ENCODE measurements at regions not wholly inside any gene's neighbourhood (a gene's known extent, or its start where the extent isn't known, plus 50 kb on each side); places are given as distances from the start of the nearest gene placed in this dataset.

- in situ Hi-C loops (cut with HindIII; ENCODE audit: extremely low pct_ligation_motif_present, low pct_unique_long_range_greater_than_20kb) (no loop called here), intact Hi-C loops (cut with micrococcal nuclease; ENCODE audit: unreplicated experiment) (no loop called here)
- H3K9ac ChIP-seq (ENCODE audit: insufficient read depth, low read depth, low read length): no peak overlapping the region
- 97% methylated on average over 27 of the region's 27 CpGs for WGBS (ENCODE audit: low lambda C conversion rate)
- ChIA-PET CTCF (ENCODE audit: low intra/inter-chr PET ratio, low total read pairs) (no interaction called here), POLR2A (no interaction called here)
- H3K4me2 ChIP-seq (ENCODE audit: low read depth, low read length): no peak overlapping the region
- BruUV-seq (replicated peaks): no TSS peak
- H3K4me1 ChIP-seq (ENCODE audit: insufficient read depth, low read length): no peaks in the 10 kb centered on the region
- peaks cover 0 to 7% of the 10 kb centered on the region in 2 experiments; a peak in 3 of 5 replicates for H3K36me3 ChIP-seq (replicated peaks in 1 of 2; ENCODE audit: control insufficient read depth in 1 of 2, insufficient read depth in 2 of 2, low read length in 2 of 2)
- no peak overlapping the region for H2AFZ ChIP-seq (ENCODE audit: low read length)
- ATAC-seq (no peak), FAIRE-seq (no peak), DNase-seq (ENCODE audit: low spot score) (no peak)
- H3K4me3 ChIP-seq (replicated peaks in 1 of 3; ENCODE audit: insufficient read depth in 1 of 3, low read depth in 2 of 3, low read length in 3 of 3): no peak overlapping the region
- no peak overlapping the region for H3K27ac ChIP-seq (ENCODE audit: extremely low read length, insufficient read depth, low read length)
- H3K9me3 ChIP-seq (ENCODE audit: low read length): no peaks in the 10 kb centered on the region
- peaks cover 8% of the 10 kb centered on the region; the same call in 1 of the 2 replicates for H4K20me1 ChIP-seq (ENCODE audit: insufficient read depth, low read length)
- H3K79me2 ChIP-seq (ENCODE audit: insufficient read depth, low read length): no peaks in the 10 kb centered on the region
- TF ChIP-seq TEAD3 (CRISPR knock-in tag; optimal IDR thresholded peaks at IDR 0.05; ENCODE audit: borderline replicate concordance): no peak
- no peak for TF ChIP-seq RBFOX2 (IDR thresholded peaks at IDR 0.05; ENCODE audit: low read depth, low read length)
- no peak for TF ChIP-seq WIZ (CRISPR knock-in tag; IDR thresholded peaks at IDR 0.05)
- TF ChIP-seq, protein P1, sequence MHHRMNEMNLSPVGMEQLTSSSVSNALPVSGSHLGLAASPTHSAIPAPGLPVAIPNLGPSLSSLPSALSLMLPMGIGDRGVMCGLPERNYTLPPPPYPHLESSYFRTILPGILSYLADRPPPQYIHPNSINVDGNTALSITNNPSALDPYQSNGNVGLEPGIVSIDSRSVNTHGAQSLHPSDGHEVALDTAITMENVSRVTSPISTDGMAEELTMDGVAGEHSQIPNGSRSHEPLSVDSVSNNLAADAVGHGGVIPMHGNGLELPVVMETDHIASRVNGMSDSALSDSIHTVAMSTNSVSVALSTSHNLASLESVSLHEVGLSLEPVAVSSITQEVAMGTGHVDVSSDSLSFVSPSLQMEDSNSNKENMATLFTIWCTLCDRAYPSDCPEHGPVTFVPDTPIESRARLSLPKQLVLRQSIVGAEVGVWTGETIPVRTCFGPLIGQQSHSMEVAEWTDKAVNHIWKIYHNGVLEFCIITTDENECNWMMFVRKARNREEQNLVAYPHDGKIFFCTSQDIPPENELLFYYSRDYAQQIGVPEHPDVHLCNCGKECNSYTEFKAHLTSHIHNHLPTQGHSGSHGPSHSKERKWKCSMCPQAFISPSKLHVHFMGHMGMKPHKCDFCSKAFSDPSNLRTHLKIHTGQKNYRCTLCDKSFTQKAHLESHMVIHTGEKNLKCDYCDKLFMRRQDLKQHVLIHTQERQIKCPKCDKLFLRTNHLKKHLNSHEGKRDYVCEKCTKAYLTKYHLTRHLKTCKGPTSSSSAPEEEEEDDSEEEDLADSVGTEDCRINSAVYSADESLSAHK (CRISPR knock-in tag; IDR thresholded peaks at IDR 0.05; ENCODE audit: borderline replicate concordance): no peak
- TF ChIP-seq ZNF709 (CRISPR knock-in tag; IDR thresholded peaks at IDR 0.05): no peak
- TF ChIP-seq ZFP1 (CRISPR knock-in tag; IDR thresholded peaks at IDR 0.05): no peak
- TF ChIP-seq THAP7 (CRISPR knock-in tag; IDR thresholded peaks at IDR 0.05): no peak
- no peak for TF ChIP-seq ZNF124 (CRISPR knock-in tag; IDR thresholded peaks at IDR 0.05)
- no peak for TF ChIP-seq HDAC2 (CRISPR knock-in tag; IDR thresholded peaks at IDR 0.05)
- no peak for TF ChIP-seq SP4 (CRISPR knock-in tag; IDR thresholded peaks at IDR 0.05)
- TF ChIP-seq ZNF766 (CRISPR knock-in tag; IDR thresholded peaks at IDR 0.05; ENCODE audit: borderline replicate concordance): no peak
- no peak for TF ChIP-seq ARID5B (CRISPR knock-in tag; IDR thresholded peaks at IDR 0.05)
- H3K27me3 ChIP-seq (ENCODE audit: control insufficient read depth in 1 of 2, insufficient read depth in 2 of 2, low read length in 2 of 2): no peaks in the 10 kb centered on the region
Measured at GRCh38 chr11:70742553-70743291, 344.4 kb downstream of the CTTN start.
